ENCODE measurements at regions not wholly inside any gene's neighbourhood (a gene's known extent, or its start where the extent isn't known, plus 50 kb on each side); places are given as distances from the start of the nearest gene placed in this dataset.

DNA sequence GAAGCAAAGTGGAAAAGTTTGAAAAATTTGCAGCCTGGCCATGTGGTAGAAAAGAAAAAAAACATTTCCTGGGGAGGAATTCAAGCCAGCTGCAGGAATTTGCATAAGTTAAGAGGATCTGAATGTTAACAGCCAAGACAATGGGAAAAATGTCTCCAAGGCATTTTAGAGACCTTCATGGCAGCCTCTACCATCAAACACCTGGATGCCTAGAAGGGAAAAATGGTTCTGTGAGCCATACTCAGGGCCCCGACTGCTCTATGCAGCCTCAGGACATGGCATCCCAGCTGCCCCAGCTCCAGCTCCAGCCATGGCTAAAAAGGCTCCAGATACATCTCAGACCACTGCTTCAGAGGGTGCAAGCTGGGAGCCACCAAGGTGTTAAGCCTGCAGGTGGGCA lies 149.1 kb upstream of the SOX6 start:
- TF ChIP-seq, protein P1, sequence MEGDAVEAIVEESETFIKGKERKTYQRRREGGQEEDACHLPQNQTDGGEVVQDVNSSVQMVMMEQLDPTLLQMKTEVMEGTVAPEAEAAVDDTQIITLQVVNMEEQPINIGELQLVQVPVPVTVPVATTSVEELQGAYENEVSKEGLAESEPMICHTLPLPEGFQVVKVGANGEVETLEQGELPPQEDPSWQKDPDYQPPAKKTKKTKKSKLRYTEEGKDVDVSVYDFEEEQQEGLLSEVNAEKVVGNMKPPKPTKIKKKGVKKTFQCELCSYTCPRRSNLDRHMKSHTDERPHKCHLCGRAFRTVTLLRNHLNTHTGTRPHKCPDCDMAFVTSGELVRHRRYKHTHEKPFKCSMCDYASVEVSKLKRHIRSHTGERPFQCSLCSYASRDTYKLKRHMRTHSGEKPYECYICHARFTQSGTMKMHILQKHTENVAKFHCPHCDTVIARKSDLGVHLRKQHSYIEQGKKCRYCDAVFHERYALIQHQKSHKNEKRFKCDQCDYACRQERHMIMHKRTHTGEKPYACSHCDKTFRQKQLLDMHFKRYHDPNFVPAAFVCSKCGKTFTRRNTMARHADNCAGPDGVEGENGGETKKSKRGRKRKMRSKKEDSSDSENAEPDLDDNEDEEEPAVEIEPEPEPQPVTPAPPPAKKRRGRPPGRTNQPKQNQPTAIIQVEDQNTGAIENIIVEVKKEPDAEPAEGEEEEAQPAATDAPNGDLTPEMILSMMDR (conservative IDR thresholded peaks at IDR 0.05), result no peak
- no peak for TF ChIP-seq EZH2 (IDR thresholded peaks at IDR 0.05; ENCODE audit: low read depth)
